WTC11 (cell line): ENCODE measurements at regions not wholly inside any gene's neighbourhood (a gene's known extent, or its start where the extent isn't known, plus 50 kb on each side); places are given as distances from the start of the nearest gene placed in this dataset.

ENCODE experiments used
- ATAC-seq: fragments of 200-7000 bp; cut with Tn5 transposase; 2 replicates; pipeline ENCODE4 v1.10.0; 2021; ENCODE audit warnings: mild to moderate bottlenecking, moderate library complexity
- CTCF ChIA-PET: fragments of 300-600 bp; sonication (Branson Sonifier 250); formaldehyde crosslinking; loops from one replicate; lab custom pipeline; 2021; ENCODE audit warnings: antibody characterized with exemption; lab: Charles Lee
- POLR2A ChIA-PET: fragments of 350-600 bp; sonication (Branson Sonifier 250); formaldehyde crosslinking; loops from one replicate; lab custom pipeline; 2021; ENCODE audit warnings: antibody characterized with exemption; lab: Charles Lee
- DNase-seq: peaks from one replicate; pipeline ENCODE4 v3.0.0; 2021; ENCODE audit warnings: low spot score
- H3K27ac Mint-ChIP-seq: 2 replicates; pipeline ENCODE4 v1.8.0; 2021; ENCODE audit warnings: mixed read lengths
- H3K27me3 Mint-ChIP-seq: 2 replicates; pipeline ENCODE4 v1.8.0; 2021; ENCODE audit warnings: low read depth, mild to moderate bottlenecking, moderate library complexity, mixed read lengths
- H3K36me3 Mint-ChIP-seq: 2 replicates; pipeline ENCODE4 v1.8.0; 2021; ENCODE audit warnings: mixed read lengths
- H3K4me1 Mint-ChIP-seq: 2 replicates; pipeline ENCODE4 v1.8.0; 2022; ENCODE audit warnings: mixed read lengths
- H3K4me3 Mint-ChIP-seq: 2 replicates; pipeline ENCODE4 v1.8.0; 2021; ENCODE audit warnings: mild to moderate bottlenecking, moderate library complexity, mixed read lengths
- H3K9me3 Mint-ChIP-seq: 2 replicates; pipeline ENCODE4 v1.8.0; 2021; ENCODE audit warnings: mixed read lengths
- CTCF ChIP-seq: fragments of 200-600 bp; IDR thresholded peaks from 2 replicates; pipeline ENCODE4 v1.8.0; 2022; ENCODE audit warnings: antibody characterized with exemption
- E2F4 ChIP-seq: sonication (generic); formaldehyde crosslinking; IDR thresholded peaks from 2 replicates; pipeline ENCODE4 v1.8.1; 2022; ENCODE audit warnings: low read depth, mild to moderate bottlenecking, moderate library complexity, missing genetic modification reagents, borderline replicate concordance
- FOXK1 ChIP-seq: sonication (generic); formaldehyde crosslinking; IDR thresholded peaks from 2 replicates; pipeline ENCODE4 v1.8.0; 2022; ENCODE audit warnings: mild to moderate bottlenecking, moderate library complexity, missing genetic modification reagents
- GRHL2 ChIP-seq: fragments of 250-450 bp; sonication (Bioruptor Pico); IDR thresholded peaks from 2 replicates; pipeline ENCODE4 v1.8.0; 2022; ENCODE audit warnings: mild to moderate bottlenecking, moderate library complexity; ENCODE audit not compliant: insufficient replicate concordance, severe bottlenecking
- IRF2 ChIP-seq: sonication (generic); formaldehyde crosslinking; IDR thresholded peaks from 2 replicates; pipeline ENCODE4 v1.8.0; 2022; ENCODE audit warnings: low read depth, missing genetic modification reagents, borderline replicate concordance
- JAZF1 ChIP-seq: fragments of 250-450 bp; sonication (Bioruptor Pico); IDR thresholded peaks from 2 replicates; pipeline ENCODE4 v1.9.0; 2021; ENCODE audit warnings: moderate library complexity, mild to moderate bottlenecking, inconsistent platforms
- NFE2L1 ChIP-seq: sonication (generic); formaldehyde crosslinking; IDR thresholded peaks from 2 replicates; pipeline ENCODE4 v1.8.1; 2023; ENCODE audit warnings: missing genetic modification reagents
- PRRX2 ChIP-seq: fragments of 250-450 bp; sonication (Bioruptor Pico); IDR thresholded peaks from 2 replicates; pipeline ENCODE4 v1.8.0; 2021; ENCODE audit warnings: mild to moderate bottlenecking
- SMAD3 ChIP-seq: sonication (generic); formaldehyde crosslinking; IDR thresholded peaks from 2 replicates; pipeline ENCODE4 v1.8.0; 2022; ENCODE audit warnings: missing genetic modification reagents, mild to moderate bottlenecking, borderline replicate concordance
- ZNF138 ChIP-seq: sonication (generic); formaldehyde crosslinking; conservative IDR thresholded peaks from 2 replicates; pipeline ENCODE4 v1.8.1; 2022; ENCODE audit warnings: mild to moderate bottlenecking, moderate library complexity, missing genetic modification reagents
- ZNF219 ChIP-seq: sonication (generic); formaldehyde crosslinking; IDR thresholded peaks from 2 replicates; pipeline ENCODE4 v1.8.0; 2023; ENCODE audit warnings: missing genetic modification reagents, mild to moderate bottlenecking, borderline replicate concordance
- ZNF232 ChIP-seq: sonication (generic); formaldehyde crosslinking; IDR thresholded peaks from 2 replicates; pipeline ENCODE4 v1.8.0; 2022; ENCODE audit warnings: mild to moderate bottlenecking, missing genetic modification reagents
- ZNF263 ChIP-seq: sonication (generic); formaldehyde crosslinking; IDR thresholded peaks from 2 replicates; pipeline ENCODE4 v1.8.1; 2022; ENCODE audit warnings: low read depth, mild to moderate bottlenecking, moderate library complexity, missing genetic modification reagents
- TF ChIP-seq, protein P1 (sequence below): sonication (generic); formaldehyde crosslinking; IDR thresholded peaks from 2 replicates; pipeline ENCODE4 v1.8.1; 2022; ENCODE audit warnings: low read depth, missing genetic modification reagents, borderline replicate concordance
- TF ChIP-seq, protein P2 (sequence below): fragments of 250-450 bp; sonication (Bioruptor Pico); IDR thresholded peaks from 2 replicates; pipeline ENCODE4 v1.9.0; 2021; ENCODE audit warnings: moderate library complexity, mild to moderate bottlenecking, inconsistent platforms, borderline replicate concordance

- TF ChIP-seq, protein P1, sequence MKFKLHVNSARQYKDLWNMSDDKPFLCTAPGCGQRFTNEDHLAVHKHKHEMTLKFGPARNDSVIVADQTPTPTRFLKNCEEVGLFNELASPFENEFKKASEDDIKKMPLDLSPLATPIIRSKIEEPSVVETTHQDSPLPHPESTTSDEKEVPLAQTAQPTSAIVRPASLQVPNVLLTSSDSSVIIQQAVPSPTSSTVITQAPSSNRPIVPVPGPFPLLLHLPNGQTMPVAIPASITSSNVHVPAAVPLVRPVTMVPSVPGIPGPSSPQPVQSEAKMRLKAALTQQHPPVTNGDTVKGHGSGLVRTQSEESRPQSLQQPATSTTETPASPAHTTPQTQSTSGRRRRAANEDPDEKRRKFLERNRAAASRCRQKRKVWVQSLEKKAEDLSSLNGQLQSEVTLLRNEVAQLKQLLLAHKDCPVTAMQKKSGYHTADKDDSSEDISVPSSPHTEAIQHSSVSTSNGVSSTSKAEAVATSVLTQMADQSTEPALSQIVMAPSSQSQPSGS (CRISPR knock-in tag), result no peak
- TF ChIP-seq JAZF1 (CRISPR knock-in tag) (no peak), NFE2L1 (CRISPR knock-in tag) (no peak)
These were observed 111.7 kb downstream of the GADD45G start (continued) for GRCh38 chr9:89716559-89716958.

DNA sequence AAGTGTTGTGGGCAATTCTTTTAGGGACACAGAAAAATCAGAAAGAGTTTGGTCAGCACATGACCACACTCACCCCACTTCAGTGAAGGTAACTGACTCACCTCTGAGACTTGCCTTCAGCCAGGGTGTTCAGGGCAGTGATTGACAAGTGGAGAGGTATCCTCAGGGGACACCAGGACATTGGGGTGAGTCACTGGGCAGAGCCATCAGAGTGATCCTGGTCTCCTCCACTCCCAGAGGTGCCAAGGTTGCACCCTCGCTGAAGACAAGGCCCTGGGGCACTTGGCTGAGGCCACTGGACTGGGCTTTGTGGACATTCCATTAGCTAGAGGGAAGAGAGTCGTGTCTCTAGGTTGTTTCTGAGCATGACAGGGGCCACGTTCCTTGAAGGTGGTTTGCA lies 113.4 kb downstream of the GADD45G start:
- ChIA-PET CTCF (interaction anchor here (1.2 kb wide), 1 partner anchor 115 kb away, joined by 5 read pairs; no protein-coding TSS in a partner anchor), POLR2A (no interaction called here)
- no peak overlapping the region for H3K4me3 Mint-ChIP-seq
- no peaks in the 10 kb centered on the region for H3K27me3 Mint-ChIP-seq
- no peaks in the 10 kb centered on the region for H3K36me3 Mint-ChIP-seq
- H3K9me3 Mint-ChIP-seq, result peaks cover 4% of the 10 kb centered on the region; the same call in 1 of the 2 replicates
- no peaks in the 10 kb centered on the region for H3K4me1 Mint-ChIP-seq
- no peak for TF ChIP-seq GRHL2 (CRISPR knock-in tag)
- DNase-seq (no peak), ATAC-seq (no peak)
- H3K27ac Mint-ChIP-seq, result no peak overlapping the region

GRCh38 chr9:89718651-89719050 lies 113.8 kb downstream of the GADD45G start:
- Mint-ChIP-seq H3K27ac (no peak overlapping the region), H3K9me3 (peaks cover 4% of the 10 kb centered on the region; the same call in 1 of the 2 replicates), H3K27me3 (no peaks in the 10 kb centered on the region), H3K4me1 (no peaks in the 10 kb centered on the region), H3K4me3 (no peak overlapping the region), H3K36me3 (no peaks in the 10 kb centered on the region)
- ChIA-PET POLR2A (no interaction called here), CTCF (interaction anchor here (1.3 to 1.9 kb wide), 2 partner anchors 12 to 32 kb away, joined by 3 to 6 read pairs; no protein-coding TSS in a partner anchor)
- TF ChIP-seq SMAD3 (no peak), IRF2 (CRISPR knock-in tag) (no peak), CTCF (no peak), GRHL2 (CRISPR knock-in tag) (no peak), ZNF263 (no peak), FOXK1 (no peak), ZNF138 (CRISPR knock-in tag) (no peak), PRRX2 (CRISPR knock-in tag) (no peak), ZNF232 (no peak), E2F4 (CRISPR knock-in tag) (no peak), ZNF219 (CRISPR knock-in tag) (no peak)
- TF ChIP-seq, protein P2, sequence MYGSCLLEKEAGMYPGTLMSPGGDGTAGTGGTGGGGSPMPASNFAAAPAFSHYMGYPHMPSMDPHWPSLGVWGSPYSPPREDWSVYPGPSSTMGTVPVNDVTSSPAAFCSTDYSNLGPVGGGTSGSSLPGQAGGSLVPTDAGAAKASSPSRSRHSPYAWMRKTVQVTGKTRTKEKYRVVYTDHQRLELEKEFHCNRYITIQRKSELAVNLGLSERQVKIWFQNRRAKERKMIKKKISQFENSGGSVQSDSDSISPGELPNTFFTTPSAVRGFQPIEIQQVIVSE (CRISPR knock-in tag), result no peak
- ATAC-seq, result no peak
- no peak for DNase-seq

- TF ChIP-seq NFE2L1 (CRISPR knock-in tag) (no peak), CTCF (no peak)
- no peak for ATAC-seq
- Mint-ChIP-seq H3K4me1 (no peaks in the 10 kb centered on the region), H3K36me3 (no peaks in the 10 kb centered on the region), H3K27me3 (no peaks in the 10 kb centered on the region), H3K4me3 (no peak overlapping the region), H3K27ac (no peak overlapping the region), H3K9me3 (peaks cover 4% of the 10 kb centered on the region; the same call in 1 of the 2 replicates)
- CTCF ChIA-PET, result interaction anchor here (1.1 to 1.9 kb wide), 4 partner anchors 12 to 126 kb away, joined by 3 to 6 read pairs (median 4); no protein-coding TSS in a partner anchor
- POLR2A ChIA-PET, result no interaction called here
- no peak for DNase-seq
These were observed 114.4 kb downstream of the GADD45G start for GRCh38 chr9:89719202-89719601.
